ENCODE measurements at regions not wholly inside any gene's neighbourhood (a gene's known extent, or its start where the extent isn't known, plus 50 kb on each side); places are given as distances from the start of the nearest gene placed in this dataset.

- Histone ChIP-seq H3K9me3 (ENCODE audit: severe bottlenecking) (no peaks in the 10 kb centered on the region), H3K27ac (ENCODE audit: poor library complexity, severe bottlenecking) (no peak overlapping the region), H3K4me1 (ENCODE audit: insufficient read depth, poor library complexity, severe bottlenecking) (no peaks in the 10 kb centered on the region), H3K36me3 (ENCODE audit: low read depth) (no peaks in the 10 kb centered on the region), H3K4me3 (ENCODE audit: severe bottlenecking) (no peak overlapping the region), H3K27me3 (ENCODE audit: insufficient read depth, poor library complexity, severe bottlenecking) (peaks cover 11% of the 10 kb centered on the region)
- ATAC-seq (ENCODE audit: low read depth) (no peak), DNase-seq (ENCODE audit: low spot score) (no peak)
- no peak for TF ChIP-seq CTCF (IDR thresholded peaks at IDR 0.05; ENCODE audit: poor library complexity, severe bottlenecking)
These were observed 232.5 kb downstream of the SH2D4B start for GRCh38 chr10:80770239-80770638.

GRCh38 chr10:80771285-80771684 lies 233.6 kb downstream of the SH2D4B start:
- Histone ChIP-seq H3K4me3 (ENCODE audit: severe bottlenecking) (no peak overlapping the region), H3K27ac (ENCODE audit: poor library complexity, severe bottlenecking) (no peak overlapping the region), H3K36me3 (ENCODE audit: low read depth) (no peaks in the 10 kb centered on the region), H3K4me1 (ENCODE audit: insufficient read depth, poor library complexity, severe bottlenecking) (no peaks in the 10 kb centered on the region), H3K9me3 (ENCODE audit: severe bottlenecking) (no peaks in the 10 kb centered on the region), H3K27me3 (ENCODE audit: insufficient read depth, poor library complexity, severe bottlenecking) (peaks cover 5% of the 10 kb centered on the region)
- ATAC-seq (ENCODE audit: low read depth) (no peak), DNase-seq (ENCODE audit: low spot score) (no peak)
- no peak for TF ChIP-seq CTCF (IDR thresholded peaks at IDR 0.05; ENCODE audit: poor library complexity, severe bottlenecking)

- H3K27ac ChIP-seq (ENCODE audit: poor library complexity, severe bottlenecking) = no peak overlapping the region
- no peak for ATAC-seq (ENCODE audit: low read depth)
These were observed 234.3 kb downstream of the SH2D4B start for GRCh38 chr10:80771902-80772555.

GRCh38 chr10:80772596-80772995 lies 234.9 kb downstream of the SH2D4B start:
- Histone ChIP-seq H3K9me3 (ENCODE audit: severe bottlenecking) (no peaks in the 10 kb centered on the region), H3K36me3 (ENCODE audit: low read depth) (no peaks in the 10 kb centered on the region), H3K27ac (ENCODE audit: poor library complexity, severe bottlenecking) (no peak overlapping the region), H3K27me3 (ENCODE audit: insufficient read depth, poor library complexity, severe bottlenecking) (peaks cover 5% of the 10 kb centered on the region), H3K4me1 (ENCODE audit: insufficient read depth, poor library complexity, severe bottlenecking) (no peaks in the 10 kb centered on the region), H3K4me3 (ENCODE audit: severe bottlenecking) (no peak overlapping the region)
- ATAC-seq (ENCODE audit: low read depth) (no peak), DNase-seq (ENCODE audit: low spot score) (no peak)
- TF ChIP-seq CTCF (IDR thresholded peaks at IDR 0.05; ENCODE audit: poor library complexity, severe bottlenecking) = no peak

More at GRCh38 chr10:80771902-80772555, 234.3 kb downstream of the SH2D4B start:
- TF ChIP-seq CTCF (IDR thresholded peaks at IDR 0.05; ENCODE audit: poor library complexity, severe bottlenecking) = no peak
- peaks cover 5% of the 10 kb centered on the region for H3K27me3 ChIP-seq (ENCODE audit: insufficient read depth, poor library complexity, severe bottlenecking)
- no peaks in the 10 kb centered on the region for H3K4me1 ChIP-seq (ENCODE audit: insufficient read depth, poor library complexity, severe bottlenecking)
- no peak for DNase-seq (ENCODE audit: low spot score)
- H3K36me3 ChIP-seq (ENCODE audit: low read depth) = no peaks in the 10 kb centered on the region
- H3K9me3 ChIP-seq (ENCODE audit: severe bottlenecking) = no peaks in the 10 kb centered on the region
- H3K4me3 ChIP-seq (ENCODE audit: severe bottlenecking) = no peak overlapping the region

GRCh38 chr10:80784695-80785094 lies 247.0 kb downstream of the SH2D4B start:
- no peak overlapping the region for H3K4me3 ChIP-seq (ENCODE audit: severe bottlenecking)
- no peaks in the 10 kb centered on the region for H3K27me3 ChIP-seq (ENCODE audit: insufficient read depth, poor library complexity, severe bottlenecking)
- ATAC-seq (ENCODE audit: low read depth) (no peak), DNase-seq (ENCODE audit: low spot score) (no peak)
- no peak overlapping the region for H3K27ac ChIP-seq (ENCODE audit: poor library complexity, severe bottlenecking)
- no peaks in the 10 kb centered on the region for H3K9me3 ChIP-seq (ENCODE audit: severe bottlenecking)
- no peak for TF ChIP-seq CTCF (IDR thresholded peaks at IDR 0.05; ENCODE audit: poor library complexity, severe bottlenecking)
- no peaks in the 10 kb centered on the region for H3K4me1 ChIP-seq (ENCODE audit: insufficient read depth, poor library complexity, severe bottlenecking)
- no peaks in the 10 kb centered on the region for H3K36me3 ChIP-seq (ENCODE audit: low read depth)

Data from RWPE2 (cell line).